ENCODE measurements at regions not wholly inside any gene's neighbourhood (a gene's known extent, or its start where the extent isn't known, plus 50 kb on each side); places are given as distances from the start of the nearest gene placed in this dataset.
"Not testable (repeated sequence)": the region's sequence is repeated elsewhere in the genome, so short reads cannot be mapped to it uniquely, and the experiment has no call there.

DNA sequence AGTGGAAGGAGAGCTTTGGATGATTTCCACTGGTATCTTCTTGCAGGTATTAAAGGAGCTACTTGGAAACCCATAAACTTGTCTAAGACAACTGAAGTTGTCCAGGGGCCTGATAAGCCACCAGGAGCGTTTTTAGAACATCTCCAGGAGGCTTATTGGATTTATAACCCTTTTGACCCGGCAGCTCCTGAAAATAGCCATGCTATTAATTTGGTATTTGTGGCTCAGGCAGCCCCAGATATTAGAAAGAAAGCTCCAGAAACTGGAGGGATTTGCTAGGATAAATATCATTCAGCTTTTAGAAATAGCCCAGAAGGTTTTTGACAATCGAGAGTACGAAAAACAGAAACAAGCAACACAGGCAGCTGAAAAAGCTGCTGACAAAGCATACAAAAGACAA lies 461.0 kb upstream of the HTR1E start:
- H3K4me1 Mint-ChIP-seq: no peaks in the 10 kb centered on the region
- ATAC-seq (ENCODE audit: low read depth in 2 of 2) (no peak), DNase-seq (no peak)
- H3K27me3 Mint-ChIP-seq: no peaks in the 10 kb centered on the region
- no peak overlapping the region for H3K27ac Mint-ChIP-seq
- no peaks in the 10 kb centered on the region for H3K36me3 Mint-ChIP-seq
- no peak overlapping the region for H3K4me3 Mint-ChIP-seq
- H3K9me3 Mint-ChIP-seq: peaks cover 0 to 13% (median 5%) of the 10 kb centered on the region in 7 donors

DNA sequence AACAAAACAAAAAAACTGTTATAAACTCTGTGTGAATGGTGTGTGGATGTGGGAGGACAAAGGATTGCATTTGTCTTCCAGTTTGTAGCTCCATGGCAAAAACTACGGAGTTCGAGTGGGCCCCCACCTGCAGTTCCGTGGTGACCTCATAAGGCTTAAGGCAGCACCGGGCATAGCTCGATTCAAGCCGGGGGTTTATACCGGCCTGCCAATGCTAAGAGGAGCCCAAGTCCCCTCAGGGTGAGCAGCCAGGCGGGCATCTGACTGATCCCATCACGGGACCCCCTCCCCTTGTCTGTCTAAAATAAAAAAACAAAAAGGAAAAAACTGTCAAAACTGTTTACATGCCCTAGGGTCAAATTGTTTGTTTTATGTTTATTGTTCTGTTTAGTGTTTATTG lies 463.2 kb upstream of the HTR1E start:
- Mint-ChIP-seq H3K27ac (no peak overlapping the region), H3K27me3 (no peaks in the 10 kb centered on the region), H3K36me3 (no peaks in the 10 kb centered on the region), H3K4me3 (no peak overlapping the region), H3K9me3 (peaks cover 0 to 10% (median 5%) of the 10 kb centered on the region in 7 donors), H3K4me1 (no peaks in the 10 kb centered on the region)
- no peak for DNase-seq
- no peak for ATAC-seq (ENCODE audit: low read depth in 2 of 2)

DNA sequence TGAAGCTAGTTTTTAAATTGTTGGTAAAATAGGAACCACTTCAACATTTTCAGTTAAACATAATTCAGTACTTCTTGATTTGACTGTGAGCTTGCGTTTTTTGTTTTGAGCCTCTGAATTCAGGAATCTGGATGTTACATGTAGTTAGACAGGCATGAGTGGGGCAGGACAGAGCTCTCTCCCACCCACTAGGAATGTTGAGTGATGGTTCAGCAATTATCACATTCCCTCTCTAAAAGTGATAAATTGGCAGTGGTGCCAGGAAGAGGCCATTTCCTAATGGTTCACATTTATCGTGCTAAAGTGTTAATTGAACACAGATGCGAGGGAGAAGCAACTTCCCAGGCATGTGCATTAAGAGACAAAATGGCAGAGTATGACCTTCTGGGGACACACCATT lies 465.5 kb upstream of the HTR1E start:
- no peak overlapping the region for H3K27ac Mint-ChIP-seq
- DNase-seq (no peak), ATAC-seq (ENCODE audit: low read depth in 2 of 2) (no peak)
- H3K9me3 Mint-ChIP-seq: peaks cover 0 to 8% (median 5%) of the 10 kb centered on the region in 7 donors
- H3K36me3 Mint-ChIP-seq: no peaks in the 10 kb centered on the region
- no peak overlapping the region for H3K4me3 Mint-ChIP-seq
- no peaks in the 10 kb centered on the region for H3K27me3 Mint-ChIP-seq
- no peaks in the 10 kb centered on the region for H3K4me1 Mint-ChIP-seq

DNA sequence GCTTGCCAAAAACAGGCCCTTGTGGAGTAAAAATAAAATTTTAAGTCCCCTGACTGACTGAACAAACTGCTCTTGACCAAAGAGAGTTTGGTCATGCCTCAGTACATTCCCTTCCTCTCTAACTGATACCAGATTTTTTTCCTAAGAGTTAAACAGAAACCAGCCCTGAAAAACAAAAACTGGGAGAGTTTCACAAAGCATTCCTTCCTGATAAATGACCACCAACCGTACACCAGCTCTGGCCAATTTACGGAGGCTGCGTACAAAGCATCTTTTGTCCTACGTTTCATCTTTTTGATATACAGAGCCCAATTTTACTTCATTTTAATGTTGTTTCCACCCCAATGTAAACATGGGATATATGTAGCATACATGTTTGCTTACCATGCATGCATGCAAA lies 477.4 kb upstream of the HTR1E start:
- H3K9me3 Mint-ChIP-seq: peaks cover 5 to 33% (median 20%) of the 10 kb centered on the region in 7 donors
- no peak overlapping the region for H3K27ac Mint-ChIP-seq
- H3K27me3 Mint-ChIP-seq: no peaks in the 10 kb centered on the region
- DNase-seq (no peak), ATAC-seq (ENCODE audit: low read depth in 2 of 2) (no peak)
- no peak overlapping the region for H3K4me3 Mint-ChIP-seq
- H3K36me3 Mint-ChIP-seq: peaks cover 0 to 7% of the 10 kb centered on the region in 2 donors
- H3K4me1 Mint-ChIP-seq: no peaks in the 10 kb centered on the region

DNA sequence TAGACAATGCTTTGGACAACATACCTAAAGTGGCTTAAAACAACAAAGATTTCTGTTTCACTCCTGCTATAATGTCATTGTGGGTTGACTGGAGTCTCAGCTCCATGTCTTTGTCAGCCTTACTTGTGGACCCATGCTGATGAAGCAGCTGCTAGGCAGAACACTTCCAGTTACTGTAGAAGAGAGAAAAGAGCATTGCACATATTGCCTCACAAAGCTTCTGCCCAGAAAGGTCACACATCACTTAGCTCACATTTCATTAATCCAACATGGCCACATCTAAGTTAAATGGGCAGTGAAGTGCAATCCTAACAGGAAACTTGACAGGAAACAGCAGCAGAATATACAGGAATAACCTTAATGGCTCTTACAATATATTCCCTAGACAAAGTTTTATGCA lies 480.5 kb upstream of the HTR1E start:
- Mint-ChIP-seq H3K4me1 (no peaks in the 10 kb centered on the region), H3K9me3 (peaks cover 4 to 48% (median 31%) of the 10 kb centered on the region in 7 donors), H3K27ac (no peak overlapping the region), H3K27me3 (no peaks in the 10 kb centered on the region), H3K36me3 (peaks cover 0 to 7% of the 10 kb centered on the region in 2 donors), H3K4me3 (no peak overlapping the region)
- DNase-seq (no peak), ATAC-seq (ENCODE audit: low read depth in 2 of 2) (no peak)

DNA sequence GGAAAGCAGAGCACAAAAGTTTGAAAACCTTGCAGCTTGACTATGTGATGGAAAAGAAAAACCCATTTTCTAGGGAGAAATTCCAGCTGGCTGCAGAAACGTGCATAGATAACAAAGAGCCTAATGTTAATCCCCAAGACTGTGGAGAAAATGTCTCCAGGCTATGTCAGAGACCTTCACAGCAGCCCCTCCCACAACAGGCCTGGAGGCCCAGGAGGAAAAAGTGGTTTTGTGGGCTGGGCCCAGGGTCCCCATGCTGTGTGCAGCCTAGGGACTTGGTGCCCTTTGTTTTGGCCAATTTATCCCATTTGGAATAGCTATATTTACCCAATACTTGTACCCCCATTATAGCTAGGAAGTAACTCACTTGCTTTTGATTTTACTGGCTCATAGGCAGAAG lies 484.1 kb upstream of the HTR1E start:
- H3K4me1 Mint-ChIP-seq: no peaks in the 10 kb centered on the region
- H3K27ac Mint-ChIP-seq: no peak overlapping the region
- H3K36me3 Mint-ChIP-seq: peaks cover 0 to under 1% of the 10 kb centered on the region in 2 donors
- H3K4me3 Mint-ChIP-seq: no peak overlapping the region
- peaks cover 2 to 36% (median 15%) of the 10 kb centered on the region in 7 donors for H3K9me3 Mint-ChIP-seq
- DNase-seq (no peak), ATAC-seq (ENCODE audit: low read depth in 2 of 2) (no peak)
- no peaks in the 10 kb centered on the region for H3K27me3 Mint-ChIP-seq

DNA sequence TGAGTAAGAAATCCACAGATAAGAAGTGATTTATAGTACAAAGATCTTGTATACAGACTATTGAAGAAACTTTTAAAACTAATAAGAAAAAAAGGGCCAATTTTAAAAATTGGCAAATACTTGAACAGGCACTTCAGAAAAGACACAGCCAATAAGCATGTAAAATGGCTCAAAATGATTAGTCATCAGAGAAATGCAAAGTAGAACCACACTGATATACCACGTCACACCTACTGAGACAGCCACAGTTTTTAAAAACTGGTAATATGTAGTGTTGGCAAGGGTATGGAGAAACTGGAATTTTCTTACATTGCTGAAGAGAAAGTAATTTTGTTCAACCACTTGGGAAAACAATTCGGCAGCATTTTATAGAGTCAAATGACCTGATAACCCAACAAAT lies 488.9 kb upstream of the HTR1E start:
- Mint-ChIP-seq H3K27me3 (no peaks in the 10 kb centered on the region), H3K9me3 (peaks cover 5 to 23% (median 15%) of the 10 kb centered on the region in 7 donors), H3K36me3 (no peaks in the 10 kb centered on the region), H3K4me3 (no peak overlapping the region), H3K4me1 (no peaks in the 10 kb centered on the region), H3K27ac (no peak overlapping the region)
- ATAC-seq (ENCODE audit: low read depth in 2 of 2) (no peak), DNase-seq (no peak)

DNA sequence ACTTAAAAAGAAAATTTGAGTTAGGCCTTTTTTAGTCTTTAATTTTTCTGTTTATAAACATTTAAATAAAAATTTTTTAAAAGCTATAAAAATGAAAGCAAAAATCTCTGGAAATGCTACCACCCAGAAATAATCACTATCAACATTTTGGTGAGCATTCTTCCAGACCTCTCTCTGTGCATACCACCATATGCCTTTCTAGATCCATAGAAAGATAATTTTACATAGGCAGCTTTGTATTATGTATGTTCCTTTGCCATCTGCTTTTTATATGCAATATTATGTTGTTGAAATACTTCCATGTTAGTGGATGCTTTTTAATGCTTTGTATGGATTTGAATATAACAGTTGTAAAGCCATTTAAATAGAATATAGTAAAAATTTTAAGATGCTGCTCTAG lies 496.7 kb upstream of the HTR1E start:
- no peak for DNase-seq
- peaks cover 0 to 4% (median 0%) of the 10 kb centered on the region in 3 donors for H3K27me3 Mint-ChIP-seq
- no peaks in the 10 kb centered on the region for H3K36me3 Mint-ChIP-seq
- no peak overlapping the region for H3K27ac Mint-ChIP-seq
- H3K4me3 Mint-ChIP-seq: no peak overlapping the region
- no peaks in the 10 kb centered on the region for H3K4me1 Mint-ChIP-seq
- peaks cover 0 to 14% (median 6%) of the 10 kb centered on the region in 7 donors for H3K9me3 Mint-ChIP-seq
- no peak for ATAC-seq (ENCODE audit: low read depth in 2 of 2)

DNA sequence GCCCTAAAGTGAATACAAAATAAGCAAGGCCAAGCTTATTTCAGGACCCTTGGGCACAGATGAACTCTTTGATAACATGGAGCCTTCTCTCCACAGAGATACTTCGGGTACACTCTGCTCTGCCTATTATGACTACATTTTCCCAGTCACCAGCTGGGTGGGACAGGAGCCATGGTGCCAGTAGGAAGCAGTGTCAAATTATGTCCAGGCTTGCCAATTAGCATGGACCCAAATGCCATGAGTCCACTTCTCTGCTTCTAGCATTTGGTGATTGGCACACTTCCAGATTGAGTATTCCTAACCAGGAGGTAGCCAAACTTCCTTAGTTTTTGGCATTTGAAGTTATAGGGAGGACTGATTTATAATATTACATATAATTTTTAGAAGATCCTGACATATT lies 513.8 kb upstream of the HTR1E start:
- DNase-seq (no peak), ATAC-seq (ENCODE audit: low read depth in 2 of 2) (no peak)
- Mint-ChIP-seq H3K36me3 (no peaks in the 10 kb centered on the region), H3K4me1 (no peaks in the 10 kb centered on the region), H3K4me3 (no peak overlapping the region), H3K27ac (no peak overlapping the region), H3K9me3 (peaks cover 0 to 4% (median 0%) of the 10 kb centered on the region in 7 donors), H3K27me3 (no peaks in the 10 kb centered on the region)

DNA sequence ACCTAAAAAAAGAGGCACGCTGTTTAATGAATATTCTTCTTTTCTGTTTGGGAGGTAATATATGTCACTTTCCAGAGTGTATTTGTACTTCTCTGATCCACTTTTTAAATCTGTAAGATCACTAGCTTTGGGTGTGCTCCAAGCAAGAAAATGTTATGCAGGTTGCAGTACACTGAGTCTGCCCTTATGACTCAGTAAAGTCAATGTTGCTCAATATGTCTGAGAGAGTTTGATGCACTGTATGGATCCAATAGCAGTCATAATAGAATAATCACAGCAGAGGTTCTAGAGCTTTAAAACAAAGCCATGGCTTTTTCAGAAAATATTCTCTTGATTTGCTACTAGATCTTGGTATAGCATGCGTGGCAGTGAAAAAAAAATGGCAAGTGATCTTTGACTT lies 525.3 kb upstream of the HTR1E start:
- DNase-seq: no peak
- Mint-ChIP-seq H3K9me3 (peaks cover 0 to 10% (median 0%) of the 10 kb centered on the region in 7 donors), H3K4me3 (no peak overlapping the region), H3K36me3 (no peaks in the 10 kb centered on the region), H3K27me3 (peaks cover 0 to 8% (median 0%) of the 10 kb centered on the region in 3 donors), H3K4me1 (no peaks in the 10 kb centered on the region), H3K27ac (no peak overlapping the region)
- no peak for ATAC-seq (ENCODE audit: low read depth in 2 of 2)

DNA sequence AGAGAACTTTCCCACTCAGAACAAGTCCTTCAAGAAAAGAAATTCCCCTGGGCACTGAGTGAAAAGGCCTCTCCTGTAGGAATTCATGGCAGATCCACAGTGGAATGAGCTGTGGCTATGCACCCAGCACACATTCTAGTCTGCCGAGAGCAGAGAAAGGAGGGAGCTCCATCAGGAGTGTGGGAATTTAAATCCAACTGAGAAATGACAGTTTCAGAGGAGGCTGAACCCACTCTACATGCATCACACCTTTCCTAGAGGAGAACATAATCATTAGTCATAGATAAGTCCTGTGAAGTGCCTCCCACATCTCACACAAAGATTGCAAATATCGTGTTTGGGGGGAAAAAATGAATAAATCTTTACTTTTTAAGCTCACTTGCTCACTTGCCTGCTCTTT lies 530.2 kb upstream of the HTR1E start:
- peaks cover 0 to 8% (median 0%) of the 10 kb centered on the region in 3 donors for H3K27me3 Mint-ChIP-seq
- no peak overlapping the region for H3K4me3 Mint-ChIP-seq
- no peaks in the 10 kb centered on the region for H3K36me3 Mint-ChIP-seq
- no peak overlapping the region for H3K27ac Mint-ChIP-seq
- no peaks in the 10 kb centered on the region for H3K4me1 Mint-ChIP-seq
- peaks cover 0 to 14% (median 5%) of the 10 kb centered on the region in 7 donors for H3K9me3 Mint-ChIP-seq
- no peak for ATAC-seq (ENCODE audit: low read depth in 2 of 2)
- no peak for DNase-seq

DNA sequence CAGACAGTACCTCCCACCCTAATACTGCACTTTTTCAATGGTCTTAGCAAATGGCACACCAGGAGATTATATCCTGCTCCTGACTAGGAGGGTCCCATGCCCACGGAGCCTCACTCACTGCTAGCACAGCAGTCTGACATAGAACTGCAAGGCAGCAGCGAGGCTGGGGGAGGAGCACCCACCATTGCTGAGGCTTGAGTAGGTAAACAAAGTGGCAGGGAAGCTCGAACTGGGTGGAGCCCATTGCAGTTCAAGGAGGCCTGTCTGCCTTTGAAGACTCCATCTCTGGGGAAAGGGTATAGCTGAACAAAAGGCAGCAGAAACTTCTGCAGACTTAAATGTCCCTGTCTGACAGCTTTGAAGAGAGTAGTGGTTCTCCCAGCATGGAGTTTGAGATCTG lies 544.5 kb upstream of the HTR1E start:
- not testable (repeated sequence) for DNase-seq; ATAC-seq (ENCODE audit: low read depth in 2 of 2); H3K4me1 Mint-ChIP-seq; H3K27me3 Mint-ChIP-seq; H3K27ac Mint-ChIP-seq; H3K36me3 Mint-ChIP-seq; H3K4me3 Mint-ChIP-seq
- H3K9me3 Mint-ChIP-seq: peaks cover 4 to 24% (median 7%) of the 10 kb centered on the region in 7 donors

DNA sequence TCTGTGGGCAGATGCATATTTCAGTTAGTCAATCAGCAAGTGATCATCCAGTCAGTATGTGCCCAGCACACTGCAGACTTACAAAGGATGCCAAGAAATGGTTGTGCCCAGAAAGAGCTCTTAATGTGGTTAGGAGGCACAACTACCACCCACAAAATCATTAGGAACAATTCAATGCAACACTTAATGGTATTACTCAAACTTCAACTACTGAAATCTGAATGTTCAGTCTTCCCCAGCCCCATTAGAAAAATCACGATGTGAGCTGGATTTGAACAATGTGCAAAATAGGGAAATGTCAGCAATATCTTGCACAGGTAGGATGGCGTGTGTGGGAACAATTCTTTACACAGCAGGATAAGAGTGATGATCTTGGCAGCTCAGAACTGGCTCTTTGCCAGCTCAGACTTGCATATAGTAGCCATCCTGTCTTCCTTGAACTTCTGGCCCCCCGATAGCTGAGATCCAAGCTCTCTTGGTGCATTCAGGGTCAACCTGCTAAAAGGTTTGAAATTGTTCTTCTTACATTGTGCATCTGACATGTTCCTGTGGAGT lies 556.7 kb upstream of the HTR1E start:
- Mint-ChIP-seq H3K9me3 (peaks cover 0 to 21% (median 8%) of the 10 kb centered on the region in 7 donors), H3K36me3 (peaks cover 0 to 2% of the 10 kb centered on the region in 2 donors), H3K27ac (no peak overlapping the region), H3K4me1 (no peaks in the 10 kb centered on the region), H3K27me3 (no peaks in the 10 kb centered on the region), H3K4me3 (no peak overlapping the region)
- no peak for DNase-seq
- no peak for ATAC-seq (ENCODE audit: low read depth in 2 of 2)

DNA sequence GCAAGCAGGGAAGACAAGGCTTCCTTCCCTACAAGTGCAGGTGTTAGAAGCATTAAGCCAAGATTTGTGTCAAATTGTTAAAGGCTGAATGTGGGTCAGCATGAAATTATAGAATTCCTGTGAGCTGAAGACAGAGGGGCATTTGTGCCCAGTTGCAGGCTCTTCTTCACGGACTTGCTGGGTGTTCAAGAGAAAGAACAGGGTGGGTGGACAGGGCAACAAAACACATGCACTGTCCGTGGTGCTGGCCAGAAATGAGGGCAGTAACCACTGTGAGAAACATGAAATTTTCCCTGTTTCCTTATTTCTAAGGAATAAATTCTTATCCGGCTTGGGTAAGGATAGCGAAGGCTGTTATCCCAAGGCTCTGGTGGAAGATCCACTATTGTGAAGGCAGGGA lies 579.5 kb upstream of the HTR1E start:
- no peaks in the 10 kb centered on the region for H3K36me3 Mint-ChIP-seq
- no peaks in the 10 kb centered on the region for H3K27me3 Mint-ChIP-seq
- H3K4me3 Mint-ChIP-seq: no peak overlapping the region
- H3K4me1 Mint-ChIP-seq: no peaks in the 10 kb centered on the region
- ATAC-seq (ENCODE audit: low read depth in 2 of 2) (no peak), DNase-seq (no peak)
- H3K9me3 Mint-ChIP-seq: peaks cover 0 to 19% (median 2%) of the 10 kb centered on the region in 7 donors
- H3K27ac Mint-ChIP-seq: no peak overlapping the region

DNA sequence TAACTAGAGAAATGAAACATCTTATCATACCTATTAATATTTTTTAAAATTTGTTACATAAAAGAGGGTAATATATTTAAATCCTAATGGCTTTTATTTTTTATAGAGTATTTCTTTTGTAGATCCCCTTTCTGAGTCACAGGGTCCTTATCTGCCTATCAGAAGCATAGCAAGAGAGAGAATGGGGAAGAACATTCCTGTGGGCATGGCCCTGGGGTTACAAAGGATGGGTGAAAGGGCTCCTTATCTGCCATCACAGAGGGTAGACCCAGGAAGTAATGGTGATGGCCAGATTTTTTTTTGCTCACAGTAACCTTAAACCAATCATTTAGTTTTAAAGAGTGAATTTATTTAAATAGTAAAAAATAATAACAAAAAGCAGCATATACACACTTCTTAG lies 582.1 kb upstream of the HTR1E start:
- H3K27me3 Mint-ChIP-seq: no peaks in the 10 kb centered on the region
- no peak overlapping the region for H3K4me3 Mint-ChIP-seq
- H3K36me3 Mint-ChIP-seq: no peaks in the 10 kb centered on the region
- ATAC-seq (ENCODE audit: low read depth in 2 of 2): no peak
- no peaks in the 10 kb centered on the region for H3K4me1 Mint-ChIP-seq
- DNase-seq: no peak
- peaks cover 0 to 11% (median 3%) of the 10 kb centered on the region in 7 donors for H3K9me3 Mint-ChIP-seq
- H3K27ac Mint-ChIP-seq: no peak overlapping the region
